K562 (cell line): ENCODE measurements at regions not wholly inside any gene's neighbourhood (a gene's known extent, or its start where the extent isn't known, plus 50 kb on each side); places are given as distances from the start of the nearest gene placed in this dataset.

Source experiments
- ATAC-seq: fragments of 200-7000 bp; cut with Tn5 transposase; 3 replicates; pipeline ENCODE4 v1.9.1; 2020; ENCODE audit warnings: moderate library complexity
- BruUV-seq: library from RNA; stranded (reverse); fragments of 400-500 nt; replicated peaks from 2 replicates; lab custom pipeline; 2021; lab: Mats Ljungman, UMichigan
- CTCF ChIA-PET: fragments of 300-600 bp; formaldehyde crosslinking; extraction: SDS; loops from one replicate; lab custom pipeline; 2021; ENCODE audit warnings: low intra/inter-chr PET ratio; lab: Yijun Ruan, JAX
- POLR2A ChIA-PET: fragments of 300-600, 350-650 bp; sonication (Branson Sonifier 250); formaldehyde crosslinking; extraction: SDS; loops from one replicate; lab custom pipeline; 2021; ENCODE audit warnings: antibody characterized with exemption, inconsistent platforms; lab: Yijun Ruan, JAX
- DNase-seq, 4 experiments: peaks; one replicate each; pipeline versions ENCODE4 v3.0.0 to v3.0.0-alpha.2; 2011 to 2018; ENCODE audit warnings: low spot score in 3 of 4, mixed read lengths in 3 of 4; ENCODE audit errors: extremely low read depth in 1 of 4
- FAIRE-seq: peaks from 2 replicates; lab custom pipeline; 2011; peaks lifted over from hg19 to GRCh38; lab: Jason Lieb, UNC
- H2AFZ ChIP-seq: 2 replicates; pipeline ENCODE4 v1.6.0; 2011; ENCODE audit warnings: low read depth, low read length, control low read depth, inconsistent platforms
- H3K27ac ChIP-seq: fragments of 200-600 bp; 3 replicates; pipeline ENCODE4 v1.8.0; 2011; ENCODE audit warnings: low read depth, mild to moderate bottlenecking, control low read depth, inconsistent platforms, low read length, moderate library complexity, mixed read lengths; ENCODE audit errors: extremely low read depth
- H3K27me3 ChIP-seq, 2 experiments: fragments of 300-600 bp in 1 of 2; 2 replicates in 1 of 2; 3 replicates in 1 of 2; pipeline versions ENCODE4 v1.6.0 to v1.8.0; 2011; ENCODE audit warnings: inconsistent platforms in 2 of 2, low read length in 2 of 2, mild to moderate bottlenecking in 1 of 2, mixed read lengths in 1 of 2, moderate library complexity in 1 of 2; ENCODE audit not compliant: control insufficient read depth in 2 of 2, insufficient read depth in 2 of 2
- H3K36me3 ChIP-seq: fragments of 300-600 bp; 3 replicates; pipeline ENCODE4 v1.8.0; 2011; ENCODE audit warnings: mild to moderate bottlenecking, low read length, inconsistent platforms; ENCODE audit not compliant: control insufficient read depth, insufficient read depth
- H3K4me1 ChIP-seq, 2 experiments: fragments of 200-600 bp in 1 of 2; replicated peaks in 1 of 2; 2 replicates in 1 of 2; 3 replicates in 1 of 2; pipeline versions ENCODE4 v1.5.1 to v1.8.0; 2011; ENCODE audit warnings: inconsistent platforms in 2 of 2, low read length in 2 of 2, mild to moderate bottlenecking in 1 of 2, mixed read lengths in 1 of 2, moderate library complexity in 1 of 2; ENCODE audit not compliant: control insufficient read depth in 2 of 2, insufficient read depth in 2 of 2
- H3K4me2 ChIP-seq: 2 replicates; pipeline ENCODE4 v1.6.1; 2011; ENCODE audit warnings: low read length, control low read depth, inconsistent platforms, mixed read lengths; ENCODE audit not compliant: insufficient read depth
- H3K4me3 ChIP-seq: fragments of 200-600 bp; sonication (generic), shearing (Covaris generic); 2 replicates; pipeline ENCODE4 v1.5.1; 2016; ENCODE audit warnings: control low read depth, inconsistent platforms
- H3K79me2 ChIP-seq: fragments of 200-600 bp; 3 replicates; pipeline ENCODE4 v1.8.0; 2011; ENCODE audit warnings: low read length, inconsistent platforms; ENCODE audit not compliant: control insufficient read depth, insufficient read depth
- H3K9ac ChIP-seq, 2 experiments: 2 replicates each; pipeline versions ENCODE4 v1.6.0 to v1.6.1; 2011; ENCODE audit warnings: low read depth in 2 of 2, low read length in 2 of 2, control low read depth in 1 of 2, inconsistent platforms in 1 of 2, mild to moderate bottlenecking in 1 of 2, mixed read lengths in 1 of 2; ENCODE audit not compliant: insufficient read depth in 1 of 2
- H3K9me1 ChIP-seq: one replicate; pipeline ENCODE4 v1.6.0; 2011; ENCODE audit warnings: inconsistent platforms, mild to moderate bottlenecking, low read length, moderate library complexity; ENCODE audit not compliant: control insufficient read depth, insufficient read depth
- H3K9me3 ChIP-seq: replicated peaks from 2 replicates; pipeline ENCODE4 v1.5.1; 2011; ENCODE audit warnings: low read depth, low read length, inconsistent platforms; ENCODE audit not compliant: control insufficient read depth, insufficient read depth
- H4K20me1 ChIP-seq: replicated peaks from 2 replicates; pipeline ENCODE4 v1.6.1; 2011; ENCODE audit warnings: low read length, inconsistent platforms, mixed read lengths; ENCODE audit not compliant: control insufficient read depth, insufficient read depth
- RNF2 ChIP-seq: sonication (generic); IDR thresholded peaks from 2 replicates; pipeline ENCODE4 v1.6.1; 2016
- SAFB ChIP-seq: fragments of 200-400 bp; formaldehyde crosslinking; IDR thresholded peaks from 2 replicates; pipeline ENCODE4 v1.6.1; 2017; ENCODE audit warnings: low read depth, low read length, borderline replicate concordance
- ZNF217 ChIP-seq: sonication (generic); formaldehyde crosslinking; IDR thresholded peaks from 2 replicates; pipeline ENCODE4 v1.8.0; 2022; ENCODE audit warnings: mild to moderate bottlenecking, missing genetic modification reagents
- ZNF699 ChIP-seq: fragments of 250-450 bp; sonication (Bioruptor Pico); IDR thresholded peaks from 2 replicates; pipeline ENCODE4 v1.8.0; 2021; ENCODE audit warnings: mild to moderate bottlenecking, moderate library complexity; ENCODE audit not compliant: insufficient replicate concordance
- WGBS: fragments of 100-300 bp; shearing (Covaris generic); methylation state at CpG from one replicate; pipeline ENCODE4 v1.1.6; 2016; ENCODE audit warnings: low coverage, mixed read lengths; ENCODE audit not compliant: insufficient coverage; ENCODE audit errors: missing lambda C conversion rate; 5-methylcytosine and 5-hydroxymethylcytosine counted together
- in situ Hi-C: fragments of 300-500 bp; cut with MboI; formaldehyde crosslinking; loops from 4 replicates; pipeline ENCODE4 v1.15.0; 2018; ENCODE audit warnings: inconsistent platforms, mixed read lengths
- intact Hi-C: fragments of 100-400 bp; cut with micrococcal nuclease; formaldehyde crosslinking; loops from 2 replicates; pipeline ENCODE4 v1.14.2; 2022
- TF ChIP-seq, protein P1 (sequence below): fragments of 250-450 bp; sonication (Bioruptor Pico); IDR thresholded peaks from 2 replicates; pipeline ENCODE4 v1.8.0; 2021; ENCODE audit warnings: borderline replicate concordance, mild to moderate bottlenecking, moderate library complexity; ENCODE audit not compliant: poor library complexity, severe bottlenecking
- TF ChIP-seq, protein P2 (sequence below): fragments of 450-650 bp; formaldehyde crosslinking; IDR thresholded peaks from 2 replicates; pipeline ENCODE4 v1.4.0; 2020; ENCODE audit warnings: mild to moderate bottlenecking, moderate library complexity
- TF ChIP-seq, protein P3 (sequence below): fragments of 250-450 bp; sonication (Bioruptor Pico); IDR thresholded peaks from 2 replicates; pipeline ENCODE4 v1.4.0; 2020; ENCODE audit warnings: mild to moderate bottlenecking
- TF ChIP-seq, protein P4 (sequence below): sonication (generic); formaldehyde crosslinking; IDR thresholded peaks from 2 replicates; pipeline ENCODE4 v1.8.1; 2023; ENCODE audit warnings: mild to moderate bottlenecking, missing genetic modification reagents, moderate library complexity

DNA sequence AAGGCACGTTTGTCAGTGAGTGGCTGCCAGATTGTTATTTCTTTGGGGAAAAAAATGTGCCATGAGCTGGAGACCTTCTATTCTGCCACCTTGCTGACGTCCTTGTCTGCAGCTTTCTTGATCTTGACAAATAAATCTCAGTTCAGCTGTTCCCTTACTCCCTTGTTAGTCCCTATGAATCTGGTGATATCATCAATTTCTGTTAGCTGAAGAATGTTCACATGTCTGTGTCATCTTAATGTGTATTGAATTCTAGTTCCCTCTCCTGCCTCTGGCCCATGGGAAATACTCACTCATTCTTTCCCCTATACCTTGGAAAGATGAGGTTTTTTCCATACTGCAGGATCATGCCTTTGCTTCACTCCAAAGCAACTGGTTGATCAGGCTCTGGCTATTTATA, 649.9 kb upstream of the API5 start:
- WGBS, result 8% methylated on average over 2 of the region's 2 CpGs
- ATAC-seq (no peak), FAIRE-seq (no peak), DNase-seq (no peak)
- TF ChIP-seq SAFB (no peak), ZNF699 (CRISPR knock-in tag) (no peak), RNF2 (no peak), ZNF217 (no peak)
- TF ChIP-seq, protein P1, sequence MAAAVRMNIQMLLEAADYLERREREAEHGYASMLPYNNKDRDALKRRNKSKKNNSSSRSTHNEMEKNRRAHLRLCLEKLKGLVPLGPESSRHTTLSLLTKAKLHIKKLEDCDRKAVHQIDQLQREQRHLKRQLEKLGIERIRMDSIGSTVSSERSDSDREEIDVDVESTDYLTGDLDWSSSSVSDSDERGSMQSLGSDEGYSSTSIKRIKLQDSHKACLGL (CRISPR knock-in tag), result no peak
- TF ChIP-seq, protein P2, sequence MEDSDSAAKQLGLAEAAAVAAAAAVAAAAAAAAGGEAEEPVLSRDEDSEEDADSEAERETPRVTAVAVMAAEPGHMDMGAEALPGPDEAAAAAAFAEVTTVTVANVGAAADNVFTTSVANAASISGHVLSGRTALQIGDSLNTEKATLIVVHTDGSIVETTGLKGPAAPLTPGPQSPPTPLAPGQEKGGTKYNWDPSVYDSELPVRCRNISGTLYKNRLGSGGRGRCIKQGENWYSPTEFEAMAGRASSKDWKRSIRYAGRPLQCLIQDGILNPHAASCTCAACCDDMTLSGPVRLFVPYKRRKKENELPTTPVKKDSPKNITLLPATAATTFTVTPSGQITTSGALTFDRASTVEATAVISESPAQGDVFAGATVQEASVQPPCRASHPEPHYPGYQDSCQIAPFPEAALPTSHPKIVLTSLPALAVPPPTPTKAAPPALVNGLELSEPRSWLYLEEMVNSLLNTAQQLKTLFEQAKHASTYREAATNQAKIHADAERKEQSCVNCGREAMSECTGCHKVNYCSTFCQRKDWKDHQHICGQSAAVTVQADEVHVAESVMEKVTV (CRISPR knock-in tag), result no peak
- TF ChIP-seq, protein P3, sequence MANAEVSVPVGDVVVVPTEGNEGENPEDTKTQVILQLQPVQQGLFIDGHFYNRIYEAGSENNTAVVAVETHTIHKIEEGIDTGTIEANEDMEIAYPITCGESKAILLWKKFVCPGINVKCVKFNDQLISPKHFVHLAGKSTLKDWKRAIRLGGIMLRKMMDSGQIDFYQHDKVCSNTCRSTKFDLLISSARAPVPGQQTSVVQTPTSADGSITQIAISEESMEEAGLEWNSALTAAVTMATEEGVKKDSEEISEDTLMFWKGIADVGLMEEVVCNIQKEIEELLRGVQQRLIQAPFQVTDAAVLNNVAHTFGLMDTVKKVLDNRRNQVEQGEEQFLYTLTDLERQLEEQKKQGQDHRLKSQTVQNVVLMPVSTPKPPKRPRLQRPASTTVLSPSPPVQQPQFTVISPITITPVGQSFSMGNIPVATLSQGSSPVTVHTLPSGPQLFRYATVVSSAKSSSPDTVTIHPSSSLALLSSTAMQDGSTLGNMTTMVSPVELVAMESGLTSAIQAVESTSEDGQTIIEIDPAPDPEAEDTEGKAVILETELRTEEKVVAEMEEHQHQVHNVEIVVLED, result no peak
- TF ChIP-seq, protein P4, sequence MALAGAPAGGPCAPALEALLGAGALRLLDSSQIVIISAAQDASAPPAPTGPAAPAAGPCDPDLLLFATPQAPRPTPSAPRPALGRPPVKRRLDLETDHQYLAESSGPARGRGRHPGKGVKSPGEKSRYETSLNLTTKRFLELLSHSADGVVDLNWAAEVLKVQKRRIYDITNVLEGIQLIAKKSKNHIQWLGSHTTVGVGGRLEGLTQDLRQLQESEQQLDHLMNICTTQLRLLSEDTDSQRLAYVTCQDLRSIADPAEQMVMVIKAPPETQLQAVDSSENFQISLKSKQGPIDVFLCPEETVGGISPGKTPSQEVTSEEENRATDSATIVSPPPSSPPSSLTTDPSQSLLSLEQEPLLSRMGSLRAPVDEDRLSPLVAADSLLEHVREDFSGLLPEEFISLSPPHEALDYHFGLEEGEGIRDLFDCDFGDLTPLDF (CRISPR knock-in tag), result no peak
- H2AFZ ChIP-seq, result no peak overlapping the region
- POLR2A ChIA-PET, result no interaction called here
- no peaks in the 10 kb centered on the region for H3K4me1 ChIP-seq
- H3K4me3 ChIP-seq, result no peak overlapping the region
- no peaks in the 10 kb centered on the region for H3K9me3 ChIP-seq
- no peaks in the 10 kb centered on the region for H3K27me3 ChIP-seq
- CTCF ChIA-PET, result no interaction called here
- H3K9ac ChIP-seq, result no peak overlapping the region
- H3K79me2 ChIP-seq, result no peaks in the 10 kb centered on the region
- in situ Hi-C loops (no loop called here), intact Hi-C loops (no loop called here)
- H4K20me1 ChIP-seq, result no peaks in the 10 kb centered on the region
- H3K9me1 ChIP-seq, result no peaks in the 10 kb centered on the region
- no peak overlapping the region for H3K27ac ChIP-seq
- BruUV-seq, result no TSS peak
- H3K4me2 ChIP-seq, result no peak overlapping the region
- no peaks in the 10 kb centered on the region for H3K36me3 ChIP-seq
